Activated effector memory CD4-positive, alpha-beta T cell treated with Interleukin-2 at 50 U/mL for 16 hours (primary cell): ENCODE measurements at regions not wholly inside any gene's neighbourhood (a gene's known extent, or its start where the extent isn't known, plus 50 kb on each side); places are given as distances from the start of the nearest gene placed in this dataset.
"Not testable (repeated sequence)": the region's sequence is repeated elsewhere in the genome, so short reads cannot be mapped to it uniquely, and the experiment has no call there.

Experiments
- DNase-seq: peaks from one replicate; pipeline ENCODE4 v3.0.0-alpha.2; 2020

DNA sequence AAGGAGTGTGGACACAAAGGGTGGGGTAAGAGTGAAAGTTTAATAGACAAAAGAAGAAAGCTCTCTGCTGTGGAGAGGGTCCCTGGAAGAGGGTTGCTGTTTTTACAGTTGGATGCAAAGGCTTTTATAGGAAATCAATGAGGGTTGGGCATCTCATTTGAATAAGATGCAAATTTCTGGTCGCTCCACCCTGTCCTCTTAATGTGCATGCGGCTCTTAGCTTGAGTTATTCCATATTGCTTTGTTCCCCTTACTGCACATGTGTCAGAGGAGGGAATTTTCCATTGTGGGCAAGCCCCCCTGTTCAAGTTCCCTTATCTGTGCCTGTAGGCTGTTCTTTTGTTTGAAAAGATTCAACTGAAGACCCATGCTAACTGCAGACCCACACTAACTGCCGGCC, 326.5 kb downstream of the BCL11A start:
- DNase-seq: no peak

DNA sequence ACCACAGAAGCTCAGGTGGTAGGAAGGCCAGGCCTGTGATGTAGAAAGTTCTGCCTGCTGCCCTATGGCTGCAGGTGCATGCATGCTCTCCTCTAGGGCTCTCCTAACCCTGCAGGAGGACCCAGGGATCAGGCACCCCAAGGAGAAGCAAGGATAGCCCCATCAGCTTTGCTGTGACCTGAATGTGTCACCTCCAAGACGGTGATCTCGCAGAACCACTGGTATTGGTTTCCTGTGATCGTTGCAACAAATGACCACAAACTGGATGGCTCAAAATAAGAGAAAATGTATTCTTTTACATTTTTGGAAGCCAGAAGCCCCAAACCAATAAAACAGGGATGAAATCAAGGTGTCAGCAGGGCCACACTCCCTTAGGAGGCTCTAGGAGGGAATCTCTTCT, 327.3 kb downstream of the BCL11A start:
- DNase-seq: no peak

DNA sequence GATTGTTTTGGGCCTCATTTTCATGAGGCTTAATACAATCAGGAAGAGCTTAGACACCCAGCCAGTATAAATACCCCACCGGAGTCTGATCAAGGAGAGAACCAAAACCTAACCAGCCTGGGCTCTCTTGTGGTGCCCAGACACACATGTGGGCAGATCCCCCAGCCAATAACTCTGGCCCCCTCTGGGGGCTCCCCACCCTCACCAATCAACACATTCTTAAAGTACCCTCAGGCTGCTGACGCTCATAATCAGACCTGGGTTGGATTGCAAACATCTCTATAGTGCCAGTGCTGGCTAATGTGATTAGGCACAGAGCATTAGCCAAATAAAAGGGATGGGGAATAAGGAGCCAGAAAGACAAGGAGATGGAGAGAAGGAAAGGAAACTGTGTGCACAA, 329.6 kb downstream of the BCL11A start:
- DNase-seq: no peak

DNA sequence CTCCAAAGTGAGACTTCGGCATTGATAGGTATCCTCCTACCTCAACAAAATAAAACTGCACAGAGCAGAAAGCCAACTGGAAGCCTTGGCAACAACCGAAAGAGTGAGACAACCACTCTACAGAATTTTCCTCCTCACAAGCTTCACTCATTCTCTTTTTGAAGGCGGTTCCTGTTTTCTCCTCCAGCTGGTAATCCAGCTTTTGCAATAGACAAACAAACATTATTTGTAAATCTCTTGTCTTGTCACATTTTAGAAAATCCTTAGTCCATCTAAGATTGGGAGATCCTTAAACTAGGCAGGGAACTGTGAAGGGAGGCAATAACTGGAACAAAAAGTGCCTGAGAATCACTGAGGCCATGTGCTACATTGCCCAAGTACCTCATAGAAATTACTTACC, 332.4 kb downstream of the BCL11A start:
- no peak for DNase-seq

DNA sequence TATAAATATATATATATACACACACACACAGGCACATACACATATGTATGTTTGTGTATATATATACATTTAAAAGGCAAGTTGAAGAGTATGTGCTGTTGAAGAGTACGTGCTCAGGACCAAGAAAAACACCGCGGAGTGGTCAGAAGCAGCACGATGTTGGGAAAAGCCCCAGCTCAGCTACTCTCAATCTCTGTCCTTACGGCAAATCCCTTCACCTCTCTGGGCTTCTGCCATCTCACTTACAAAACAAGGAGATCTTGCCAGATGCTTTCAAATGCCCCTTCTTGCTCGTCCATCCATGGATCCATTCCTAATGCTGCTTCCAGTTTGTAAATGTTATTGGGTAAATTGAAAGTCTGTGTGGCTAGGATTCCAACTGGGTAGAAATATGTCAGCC, 333.9 kb downstream of the BCL11A start:
- DNase-seq: no peak

DNA sequence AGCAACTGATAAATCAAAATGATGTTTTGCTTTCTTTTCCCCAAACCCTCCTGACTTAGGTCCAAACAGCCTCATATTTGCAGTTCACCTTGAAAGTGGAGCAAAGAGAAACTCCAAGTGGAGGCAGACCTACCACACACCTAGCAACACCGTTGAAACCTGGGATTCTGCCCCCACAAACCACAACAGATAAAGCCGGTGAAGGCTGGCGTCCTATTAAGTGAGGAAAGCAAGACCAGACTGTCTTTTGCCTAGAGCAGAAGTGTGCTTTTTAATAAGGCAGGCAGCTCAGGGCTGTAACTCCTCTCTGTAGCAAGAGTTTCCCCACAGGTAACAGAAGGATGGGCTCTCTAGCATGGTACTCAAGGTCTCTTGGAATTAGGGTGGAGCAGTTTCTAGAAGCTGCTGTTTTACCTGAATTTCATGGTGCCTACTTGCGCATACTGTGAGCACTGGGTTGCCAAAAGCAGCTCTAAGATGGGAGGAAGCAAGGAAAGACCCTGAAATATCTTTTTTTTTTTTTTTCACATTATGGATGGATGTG, 336.9 kb downstream of the BCL11A start:
- DNase-seq: no peak

DNA sequence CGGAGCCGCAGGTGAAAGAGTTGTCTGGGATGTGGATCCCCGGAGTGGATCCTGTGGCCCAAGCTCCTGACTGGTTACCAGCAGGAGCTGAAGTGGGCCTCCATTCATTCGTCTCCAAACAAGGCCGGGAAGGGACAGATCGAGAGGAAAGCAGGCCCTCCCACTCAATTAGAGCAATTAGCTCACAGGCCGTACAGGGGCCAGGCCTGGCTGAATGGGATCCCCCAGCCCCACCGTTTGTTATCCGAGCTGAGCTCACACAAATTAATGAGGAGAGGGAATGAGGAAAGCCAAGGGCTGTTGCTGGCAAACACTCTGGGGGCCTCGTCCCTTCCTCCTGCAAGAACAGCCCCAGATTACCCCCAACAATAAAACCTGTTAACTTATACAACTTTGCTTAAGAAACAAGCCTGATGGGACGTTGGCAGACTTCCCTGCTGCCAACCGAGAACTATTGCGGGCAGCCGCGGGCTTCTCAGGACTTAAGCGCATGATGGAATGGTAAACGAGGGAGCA, 338.0 kb downstream of the BCL11A start:
- no peak for DNase-seq

DNA sequence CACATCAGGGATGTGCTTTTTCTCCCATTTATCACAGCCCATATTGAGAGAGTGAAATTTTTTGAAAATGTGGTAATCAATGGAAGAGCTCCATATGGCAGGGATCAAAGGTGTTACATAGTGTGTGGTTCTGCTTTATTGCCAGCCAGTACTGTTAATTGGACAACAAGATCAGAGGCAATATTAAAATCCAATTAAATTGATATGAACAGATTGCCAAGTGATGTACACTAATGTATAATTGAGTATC, 338.9 kb downstream of the BCL11A start:
- no peak for DNase-seq

DNA sequence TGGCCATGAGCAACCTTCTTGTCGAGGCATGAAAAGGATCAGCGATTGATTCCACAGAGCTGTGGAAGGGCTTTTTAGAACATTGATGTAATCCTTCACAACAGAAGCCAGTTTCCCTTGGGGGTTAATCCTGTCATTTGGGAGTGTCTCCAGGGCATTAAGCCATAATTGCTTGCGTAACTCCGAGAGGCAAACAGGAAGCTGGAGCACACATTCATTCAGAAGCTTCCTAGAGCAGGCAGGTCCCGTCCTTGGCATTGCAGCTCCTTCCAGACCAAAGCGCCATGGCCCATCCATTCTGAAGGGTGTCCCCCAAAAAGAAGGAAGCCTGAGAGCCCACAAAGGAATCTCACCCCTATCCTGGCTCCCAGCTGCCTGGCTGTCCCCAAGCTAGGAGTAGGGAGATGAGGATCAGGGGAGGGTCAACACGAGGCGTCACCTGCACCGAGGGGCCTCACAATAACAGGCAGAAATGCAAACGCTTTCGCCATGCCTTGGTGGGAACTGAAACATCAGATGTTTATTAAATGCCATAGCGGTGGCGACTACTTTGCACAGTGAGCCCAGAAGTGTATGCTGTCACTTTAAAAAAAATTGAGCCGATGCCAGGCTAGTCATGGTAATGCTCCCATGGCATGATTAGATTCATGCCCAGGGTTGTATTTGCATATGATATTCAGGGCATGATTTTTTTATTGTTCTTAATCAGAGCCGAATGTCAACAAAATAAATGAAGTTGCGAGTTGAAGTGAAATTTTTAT, 339.4 kb downstream of the BCL11A start:
- DNase-seq: no peak

DNA sequence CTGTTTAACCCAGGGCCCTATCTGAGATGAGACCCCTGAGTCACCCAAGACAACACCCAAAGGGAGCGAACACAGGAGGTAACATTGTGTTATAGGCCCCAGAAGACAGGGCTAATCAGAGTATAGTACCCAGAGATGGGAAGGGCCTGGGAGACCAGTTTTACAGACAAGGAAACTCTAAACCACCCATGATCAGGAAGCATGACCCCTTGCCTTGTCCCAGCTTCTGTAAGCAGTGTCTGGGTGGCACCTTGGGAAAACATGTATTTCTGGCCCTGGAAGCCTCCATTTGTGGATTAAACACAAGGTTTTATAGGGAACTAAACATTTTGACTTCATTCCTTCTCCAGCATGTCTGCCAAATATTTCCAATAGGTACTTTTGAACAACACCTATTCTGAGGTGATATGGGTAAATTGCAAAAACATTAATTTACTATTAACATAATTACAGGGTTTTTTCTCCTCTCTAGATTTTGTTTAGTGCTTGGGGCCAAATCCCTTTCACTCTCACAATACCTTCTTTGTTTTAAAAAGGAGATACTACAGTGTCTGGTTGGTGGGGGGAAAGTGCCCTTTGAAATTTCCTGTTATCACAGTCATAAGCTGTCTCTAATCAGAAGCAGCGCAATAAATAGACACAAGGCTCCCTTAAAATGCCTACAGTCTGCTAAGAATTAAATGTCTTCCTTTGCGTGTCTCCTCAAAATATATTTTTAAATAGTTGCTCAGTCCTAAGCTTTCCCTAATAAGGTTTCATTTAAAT, 341.1 kb downstream of the BCL11A start:
- no peak for DNase-seq

DNA sequence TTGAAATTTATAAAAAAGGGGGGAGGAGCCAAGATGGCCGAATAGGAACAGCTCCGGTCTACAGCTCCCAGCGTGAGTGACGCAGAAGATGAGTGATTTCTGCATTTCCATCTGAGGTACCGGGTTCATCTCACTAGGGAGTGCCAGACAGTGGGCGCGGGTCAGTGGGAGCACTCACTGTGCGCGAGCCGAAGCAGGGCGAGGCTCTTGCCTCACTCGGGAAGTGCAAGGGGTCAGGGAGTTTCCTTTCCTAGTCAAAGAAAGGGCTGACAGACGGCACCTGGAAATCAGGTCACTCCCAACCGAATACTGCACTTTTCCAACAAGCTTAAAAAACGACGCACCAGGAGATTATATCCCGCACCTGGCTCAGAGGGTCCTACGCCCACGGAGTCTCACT, 364.4 kb downstream of the BCL11A start:
- DNase-seq: not testable (repeated sequence)

DNA sequence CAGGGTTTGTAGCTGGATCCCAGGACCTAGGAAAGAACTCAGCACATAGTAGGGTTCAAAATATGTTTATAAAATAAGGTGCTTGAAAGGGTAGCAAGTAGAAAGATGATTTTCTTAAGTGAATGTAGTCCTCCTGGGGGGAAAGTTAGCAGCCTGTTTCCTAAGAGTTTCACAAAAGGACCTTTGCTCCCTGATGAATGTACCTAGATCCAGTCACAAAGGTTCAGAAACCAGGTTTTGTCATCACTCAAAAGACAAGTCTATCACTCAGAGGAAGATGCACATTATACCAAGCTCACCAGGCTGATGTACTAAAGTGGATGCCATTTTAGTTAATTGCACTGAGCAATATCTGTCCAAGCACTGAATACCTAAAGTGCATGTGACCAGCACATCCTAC, 378.2 kb downstream of the BCL11A start:
- no peak for DNase-seq

DNA sequence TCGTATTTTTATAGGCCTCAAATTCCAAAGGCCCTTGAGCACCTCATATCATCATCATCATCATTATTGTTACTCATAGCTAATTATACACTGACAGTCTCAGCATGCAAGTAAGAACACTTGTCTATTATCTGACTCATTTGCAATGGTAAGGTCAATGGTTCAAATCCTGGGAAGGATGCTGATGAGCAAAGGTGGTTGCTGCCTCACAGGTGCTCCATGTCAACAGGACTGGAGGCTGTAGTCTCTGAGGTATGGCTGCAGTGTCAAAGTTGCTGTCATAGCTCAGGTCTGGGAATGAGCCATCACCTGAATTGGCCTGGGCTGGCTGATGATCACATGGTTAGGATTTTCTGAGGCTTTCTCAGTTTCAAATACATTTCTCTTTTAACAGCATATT, 379.3 kb downstream of the BCL11A start:
- DNase-seq: no peak

DNA sequence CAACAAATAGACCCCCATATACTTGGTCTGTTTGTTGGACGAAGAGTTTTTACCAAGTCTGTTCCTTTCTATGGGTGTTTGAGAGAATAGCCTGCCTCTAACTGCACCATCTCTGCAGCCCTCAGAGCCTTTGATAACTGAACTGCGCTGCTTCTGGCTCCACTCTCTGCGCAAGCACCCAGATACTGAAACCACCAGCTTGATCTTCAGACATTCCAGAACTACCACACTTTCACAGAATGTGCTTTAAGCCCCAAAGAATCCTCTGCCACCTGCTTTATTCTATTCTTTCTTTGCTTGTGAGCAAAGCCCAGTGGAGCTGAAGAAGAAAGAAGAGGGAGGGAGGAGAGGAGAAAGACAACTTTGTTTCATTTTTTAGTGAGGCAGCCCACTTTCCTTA, 380.7 kb downstream of the BCL11A start:
- DNase-seq: no peak

DNA sequence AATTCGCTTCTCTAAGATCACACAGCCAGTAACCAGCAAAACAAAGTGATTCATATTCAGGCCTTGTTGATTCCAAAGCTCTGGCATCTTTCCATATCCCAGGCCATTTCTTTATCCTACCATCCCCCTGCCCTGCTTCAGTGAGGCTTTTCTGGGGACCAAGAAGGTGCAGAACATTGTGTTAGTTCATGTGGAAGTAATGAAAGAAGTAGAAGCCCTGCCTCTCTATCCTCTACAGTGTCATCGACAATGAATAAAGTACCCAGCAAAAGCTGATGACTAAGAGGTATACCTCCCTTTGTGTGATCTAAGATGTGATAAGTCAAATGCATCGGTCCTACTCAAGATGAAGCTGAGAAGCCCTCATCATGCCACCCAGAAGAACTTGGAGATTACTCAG, 383.2 kb downstream of the BCL11A start:
- no peak for DNase-seq

DNA sequence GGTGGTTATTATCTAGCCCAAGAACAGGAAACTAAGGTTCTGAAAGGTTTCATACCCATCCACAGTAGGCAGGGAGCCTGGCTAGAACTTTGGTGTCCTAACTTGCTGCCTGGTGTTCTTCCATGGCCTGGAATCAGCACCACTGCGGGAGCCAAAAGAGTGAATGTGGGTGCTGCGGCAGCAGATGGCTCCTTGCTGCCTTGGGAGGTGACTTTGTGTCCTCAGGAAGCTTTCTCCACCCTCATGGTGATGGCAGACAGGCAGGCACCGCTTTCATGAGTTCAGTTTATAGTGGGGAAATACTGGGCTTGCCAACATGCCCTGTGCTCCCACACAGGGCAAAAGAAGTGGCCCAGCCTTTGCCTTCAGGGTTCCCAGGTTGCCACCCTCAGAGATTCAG, 385.2 kb downstream of the BCL11A start:
- DNase-seq: no peak

DNA sequence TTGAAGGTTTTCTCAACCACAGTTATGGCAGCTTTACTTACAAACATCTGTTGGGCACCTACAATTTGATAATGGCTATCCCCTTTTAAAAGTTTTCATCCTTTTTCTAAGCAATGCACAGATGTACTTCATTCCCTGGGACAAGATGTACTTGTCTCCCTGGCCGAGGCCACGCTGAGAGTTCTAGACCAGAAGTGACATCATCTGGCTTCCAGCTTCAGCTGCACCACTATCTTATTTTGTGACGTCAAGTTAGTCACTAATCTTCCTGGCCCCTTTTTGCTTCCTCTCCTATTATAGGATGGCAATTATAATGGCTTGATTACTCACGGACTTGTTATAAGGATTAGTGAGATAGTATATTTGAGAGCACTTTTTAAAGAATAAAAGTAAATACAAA, 386.4 kb downstream of the BCL11A start:
- no peak for DNase-seq

DNA sequence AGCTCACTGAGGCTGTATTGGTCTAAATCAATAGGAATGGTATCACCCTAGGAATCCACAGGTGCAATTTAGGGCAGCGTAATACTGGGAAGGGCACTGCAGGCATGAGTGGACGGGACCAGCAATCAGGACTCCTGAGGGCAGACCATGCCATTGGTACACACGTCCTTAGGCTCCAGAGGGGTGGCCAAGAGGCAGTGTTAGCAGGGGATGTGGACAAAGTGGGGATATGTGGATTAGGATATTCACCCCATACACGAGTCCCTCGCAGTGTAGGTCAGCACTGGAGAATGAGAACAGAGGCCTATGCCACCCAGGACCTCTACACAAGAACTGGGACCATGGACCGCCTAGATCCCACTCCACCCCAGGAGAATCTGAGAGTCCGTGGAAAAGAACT, 389.8 kb downstream of the BCL11A start:
- no peak for DNase-seq

DNA sequence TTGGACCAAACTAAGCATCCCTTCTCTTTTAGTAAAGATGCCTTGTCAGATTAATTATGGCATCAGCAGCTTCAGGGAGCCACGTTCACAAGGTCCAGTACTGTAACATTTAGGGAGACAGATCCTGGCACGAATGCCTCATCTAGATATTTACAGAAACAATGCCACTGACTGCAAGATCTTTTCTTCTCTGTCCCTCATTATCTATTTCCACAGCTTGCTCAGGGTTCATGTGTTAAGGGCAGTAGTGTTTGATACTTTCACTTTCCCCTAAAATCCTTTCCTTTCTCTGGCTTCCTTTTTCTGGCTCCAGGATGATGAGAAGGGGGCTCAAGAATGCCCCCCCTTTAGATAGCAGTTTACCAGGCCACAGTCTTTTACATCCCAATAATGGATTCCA, 393.9 kb downstream of the BCL11A start:
- DNase-seq: no peak

DNA sequence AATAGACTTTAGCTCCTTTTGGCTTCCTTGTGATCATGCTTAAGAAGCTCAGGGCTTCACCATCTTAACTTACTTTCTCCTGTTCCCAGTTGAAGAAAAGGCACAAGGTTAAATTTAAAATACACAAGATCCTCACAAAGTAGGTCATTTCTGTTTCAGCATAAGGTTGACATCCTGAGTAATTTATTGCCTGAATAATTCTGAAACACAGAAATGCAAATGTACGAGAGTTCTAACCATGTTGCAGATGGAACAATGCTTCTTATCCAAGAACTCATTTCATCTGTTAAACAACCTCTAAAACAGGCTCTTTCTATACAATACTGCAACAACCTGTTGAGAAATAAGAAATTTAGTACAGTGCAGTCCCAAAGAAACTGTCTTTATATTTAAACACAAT, 395.2 kb downstream of the BCL11A start:
- no peak for DNase-seq

DNA sequence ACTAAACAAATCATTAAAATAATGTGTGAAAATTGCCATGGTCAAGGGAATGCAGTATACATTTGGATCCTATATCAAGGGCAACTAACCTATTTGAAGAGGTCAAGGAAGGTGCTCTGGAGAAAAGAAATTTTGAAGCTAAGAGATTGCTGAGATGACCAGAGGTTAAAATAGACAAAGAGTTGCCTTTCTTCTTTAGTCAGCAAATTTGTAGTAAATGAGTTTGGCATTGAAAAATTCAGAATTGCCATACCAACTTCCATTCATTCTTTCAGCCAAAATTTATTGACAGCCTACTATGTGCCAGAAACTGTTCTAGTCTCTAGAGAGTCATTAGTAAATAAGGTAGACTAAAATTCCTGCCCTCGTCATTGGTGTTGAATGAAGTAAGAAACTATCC, 396.2 kb downstream of the BCL11A start:
- DNase-seq: no peak

DNA sequence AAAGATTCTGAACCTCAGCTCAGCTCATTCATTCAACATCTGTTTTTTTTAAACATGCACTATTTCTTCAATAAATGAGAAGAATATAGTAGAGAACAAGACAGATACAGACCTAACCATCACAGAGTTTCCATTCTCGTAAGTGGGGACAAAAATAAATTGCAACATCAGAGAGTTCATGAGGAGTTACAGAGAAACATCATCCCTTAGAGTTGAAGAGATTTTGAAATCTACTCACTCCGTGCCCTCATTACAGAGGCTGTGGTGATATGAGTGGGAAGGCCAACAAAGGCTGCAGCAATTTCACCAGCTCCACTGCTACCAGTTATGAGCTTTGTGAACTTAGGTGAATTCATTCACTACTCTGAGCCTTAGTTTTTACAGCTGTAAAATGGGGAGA, 399.3 kb downstream of the BCL11A start:
- DNase-seq: no peak

DNA sequence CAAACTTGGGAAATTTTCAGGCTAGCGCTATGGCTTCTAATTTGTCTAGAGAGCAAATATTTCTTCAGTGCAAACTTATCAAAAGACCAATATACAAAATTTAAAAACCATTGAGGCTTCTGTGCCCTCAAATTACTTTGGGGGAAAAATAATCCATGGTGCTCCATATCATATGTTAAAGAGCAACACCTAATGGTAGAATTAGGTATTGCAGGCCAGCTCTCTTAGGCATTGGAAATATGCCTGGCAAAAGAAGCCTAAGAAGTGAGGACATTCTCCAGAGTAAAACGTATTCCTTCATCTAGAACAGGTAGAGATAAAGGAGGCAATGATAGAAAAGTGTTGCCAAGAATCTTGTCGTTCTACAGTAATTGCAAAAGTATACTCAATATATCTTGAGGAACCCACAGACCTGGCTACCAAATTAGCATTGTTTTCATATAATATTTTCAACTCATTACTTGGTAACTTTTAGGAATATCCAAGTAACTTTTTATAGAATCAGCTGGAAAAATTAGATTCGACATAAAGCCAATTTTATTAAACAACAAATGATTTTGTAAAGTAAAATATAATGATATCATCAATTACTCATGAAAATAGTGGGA, 401.1 kb downstream of the BCL11A start:
- no peak for DNase-seq

DNA sequence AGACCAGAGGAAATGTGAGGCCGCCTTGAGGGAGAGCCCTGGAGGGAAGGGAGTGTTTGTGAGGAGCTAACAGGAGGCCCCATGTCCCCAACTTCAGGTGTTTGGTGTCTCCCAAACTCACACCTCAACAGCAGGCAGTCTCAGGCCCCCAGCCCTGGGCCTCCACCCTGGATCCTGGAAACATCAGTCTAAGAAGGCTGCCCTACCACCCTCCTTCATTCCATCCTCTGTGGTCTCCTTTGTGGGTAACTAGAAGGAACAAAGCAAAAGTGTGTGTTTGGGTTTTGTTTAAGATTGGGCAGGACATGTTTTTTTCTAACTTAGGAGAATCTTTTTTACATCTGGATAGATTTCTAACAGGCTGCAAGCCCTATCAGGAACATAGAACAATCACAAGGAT, 404.3 kb downstream of the BCL11A start:
- DNase-seq: no peak
